Liver (tissue), 3 donors: ENCODE measurements at regions not wholly inside any gene's neighbourhood (a gene's known extent, or its start where the extent isn't known, plus 50 kb on each side); places are given as distances from the start of the nearest gene placed in this dataset.

Experiments used
- ATF3 ChIP-seq: IDR thresholded peaks from 2 replicates; pipeline ENCODE4 v1.6.1; 2016; ENCODE audit warnings: antibody characterized with exemption
- CTCF ChIP-seq: fragments of 150-350 bp; IDR thresholded peaks from 2 replicates; pipeline ENCODE4 v1.5.1; 2017; ENCODE audit warnings: improper control_type of control experiment, low read depth, low read length; ENCODE audit not compliant: missing input control
- EGR1 ChIP-seq, 2 donors: IDR thresholded peaks; 2 replicates each; pipeline ENCODE4 v1.6.1; 2016 to 2018; ENCODE audit warnings: antibody characterized with exemption in 2 of 2, low read depth in 2 of 2
- HNF4A ChIP-seq, 2 donors: conservative IDR thresholded peaks; 2 replicates each; pipeline ENCODE4 v1.6.1; 2016; ENCODE audit warnings: antibody characterized with exemption in 2 of 2, mild to moderate bottlenecking in 2 of 2
- JUND ChIP-seq, 2 donors: IDR thresholded peaks; 2 replicates each; pipeline ENCODE4 v1.6.1; 2016; ENCODE audit warnings: antibody characterized with exemption in 2 of 2
- MAX ChIP-seq: IDR thresholded peaks from 2 replicates; pipeline ENCODE4 v1.6.1; 2016; ENCODE audit warnings: antibody characterized with exemption
- RXRA ChIP-seq, 2 donors: IDR thresholded peaks; 2 replicates each; pipeline ENCODE4 v1.6.1; 2017 to 2018; ENCODE audit warnings: antibody characterized with exemption in 2 of 2, mild to moderate bottlenecking in 1 of 2
- donor health status: healthy.
- donor health status: healthy.

- TF ChIP-seq CTCF (no peak), MAX (no peak), HNF4A (conservative IDR thresholded peaks at IDR 0.05) (no peak), RXRA (IDR thresholded peaks at IDR 0.05) (no peak), ATF3 (no peak), JUND (IDR thresholded peaks at IDR 0.05) (no peak), EGR1 (IDR thresholded peaks at IDR 0.05; ENCODE audit: low read depth in 2 of 2) (no peak)
These were observed 272.2 kb upstream of the VEPH1 start for GRCh38 chr3:157775446-157775845.
